RWPE2 (cell line): ENCODE measurements at regions not wholly inside any gene's neighbourhood (a gene's known extent, or its start where the extent isn't known, plus 50 kb on each side); places are given as distances from the start of the nearest gene placed in this dataset.
A peak's percentile ranks its signal among the peaks of the same experiment; 100 is the strongest.

Source experiments
- ATAC-seq: fragments of 200-7000 bp; cut with Tn5 transposase; 3 replicates; pipeline ENCODE4 v1.9.1; 2021; ENCODE audit warnings: low read depth
- DNase-seq: peaks from one replicate; pipeline ENCODE4 v3.0.0-alpha.2; 2020; ENCODE audit warnings: low spot score
- H3K27ac ChIP-seq: fragments of 450-650 bp; 2 replicates; pipeline ENCODE4 v1.5.1; 2017; ENCODE audit warnings: mild to moderate bottlenecking; ENCODE audit not compliant: poor library complexity, severe bottlenecking
- H3K27me3 ChIP-seq: fragments of 250-450 bp; sonication (Bioruptor Pico); 2 replicates; pipeline ENCODE4 v1.5.1; 2021; ENCODE audit warnings: mild to moderate bottlenecking, moderate library complexity; ENCODE audit not compliant: insufficient read depth, poor library complexity, severe bottlenecking
- H3K36me3 ChIP-seq: fragments of 250-450 bp; sonication (Bioruptor Pico); 2 replicates; pipeline ENCODE4 v1.5.1; 2020; ENCODE audit warnings: low read depth, mild to moderate bottlenecking, moderate library complexity
- H3K4me1 ChIP-seq: fragments of 250-450 bp; sonication (Bioruptor Pico); 2 replicates; pipeline ENCODE4 v1.5.1; 2021; ENCODE audit warnings: mild to moderate bottlenecking, moderate library complexity; ENCODE audit not compliant: insufficient read depth, poor library complexity, severe bottlenecking
- H3K4me3 ChIP-seq: fragments of 250-450 bp; sonication (Bioruptor Pico); 2 replicates; pipeline ENCODE4 v1.5.1; 2021; ENCODE audit warnings: mild to moderate bottlenecking, moderate library complexity; ENCODE audit not compliant: severe bottlenecking
- H3K9me3 ChIP-seq: fragments of 250-450 bp; sonication (Bioruptor Pico); 2 replicates; pipeline ENCODE4 v1.5.1; 2021; ENCODE audit warnings: mild to moderate bottlenecking, moderate library complexity; ENCODE audit not compliant: severe bottlenecking
- CTCF ChIP-seq: fragments of 450-650 bp; IDR thresholded peaks from one replicate; pipeline ENCODE4 v1.5.1; 2017; ENCODE audit warnings: mild to moderate bottlenecking, moderate library complexity; ENCODE audit not compliant: poor library complexity, severe bottlenecking

GRCh38 chr14:38960946-38961531, 142.0 kb downstream of the SEC23A start:
- no peaks in the 10 kb centered on the region for H3K4me1 ChIP-seq
- H3K9me3 ChIP-seq = no peaks in the 10 kb centered on the region
- no peak overlapping the region for H3K27ac ChIP-seq
- DNase-seq = no peak
- no peak for TF ChIP-seq CTCF
- peaks cover 3% of the 10 kb centered on the region for H3K27me3 ChIP-seq
- no peak overlapping the region for H3K4me3 ChIP-seq
- no peaks in the 10 kb centered on the region for H3K36me3 ChIP-seq
- ATAC-seq = no peak

GRCh38 chr14:38959021-38959420, 144.0 kb downstream of the SEC23A start:
- TF ChIP-seq CTCF = no peak
- DNase-seq = no peak

GRCh38 chr14:38958589-38958988, 144.4 kb downstream of the SEC23A start:
- H3K4me3 ChIP-seq = no peak overlapping the region
- ATAC-seq (no peak), DNase-seq (no peak)
- no peak overlapping the region for H3K27ac ChIP-seq
- no peaks in the 10 kb centered on the region for H3K4me1 ChIP-seq
- no peak for TF ChIP-seq CTCF
- H3K36me3 ChIP-seq = no peaks in the 10 kb centered on the region
- H3K9me3 ChIP-seq = no peaks in the 10 kb centered on the region
- peaks cover 3% of the 10 kb centered on the region for H3K27me3 ChIP-seq

More at GRCh38 chr14:38959021-38959420, 144.0 kb downstream of the SEC23A start:
- Histone ChIP-seq H3K27me3 (peaks cover 3% of the 10 kb centered on the region), H3K9me3 (no peaks in the 10 kb centered on the region), H3K4me3 (no peak overlapping the region), H3K36me3 (no peaks in the 10 kb centered on the region), H3K4me1 (no peaks in the 10 kb centered on the region), H3K27ac (no peak overlapping the region)
- ATAC-seq = no peak

GRCh38 chr14:38951451-38951850, 151.6 kb downstream of the SEC23A start:
- no peaks in the 10 kb centered on the region for H3K4me1 ChIP-seq
- H3K4me3 ChIP-seq = no peak overlapping the region
- DNase-seq (no peak), ATAC-seq (peak; percentile 38; the same call in 2 of the 3 replicates)
- TF ChIP-seq CTCF = no peak
- H3K36me3 ChIP-seq = no peaks in the 10 kb centered on the region
- no peaks in the 10 kb centered on the region for H3K9me3 ChIP-seq
- no peak overlapping the region for H3K27ac ChIP-seq
- H3K27me3 ChIP-seq = no peaks in the 10 kb centered on the region

- Histone ChIP-seq H3K27ac (no peak overlapping the region), H3K4me1 (no peaks in the 10 kb centered on the region), H3K9me3 (no peaks in the 10 kb centered on the region), H3K27me3 (no peaks in the 10 kb centered on the region), H3K4me3 (no peak overlapping the region), H3K36me3 (no peaks in the 10 kb centered on the region)
- ATAC-seq = no peak
- DNase-seq = no peak
- TF ChIP-seq CTCF = no peak
These were observed 152.4 kb downstream of the SEC23A start for GRCh38 chr14:38950676-38951075.
